Esophagus (tissue), 2 donors: ENCODE measurements at regions not wholly inside any gene's neighbourhood (a gene's known extent, or its start where the extent isn't known, plus 50 kb on each side); places are given as distances from the start of the nearest gene placed in this dataset.
"Not testable (repeated sequence)": the region's sequence is repeated elsewhere in the genome, so short reads cannot be mapped to it uniquely, and the experiment has no call there.

Source experiments
- H3K27ac ChIP-seq, 2 donors: one replicate each; pipeline ENCODE4 v1.5.1; 2013; ENCODE audit warnings: low read depth in 2 of 2, mild to moderate bottlenecking in 2 of 2, inconsistent platforms in 1 of 2, low read length in 1 of 2, moderate library complexity in 1 of 2
- H3K27me3 ChIP-seq, 2 donors: one replicate each; pipeline ENCODE4 v1.6.1; 2013; ENCODE audit warnings: low read length in 2 of 2, control low read depth in 1 of 2, mild to moderate bottlenecking in 1 of 2; ENCODE audit not compliant: insufficient read depth in 2 of 2, control insufficient read depth in 1 of 2
- H3K36me3 ChIP-seq, 2 donors: one replicate each; pipeline ENCODE4 v1.6.1; 2013; ENCODE audit warnings: low read length in 1 of 2; ENCODE audit not compliant: control insufficient read depth in 2 of 2, insufficient read depth in 2 of 2
- H3K4me1 ChIP-seq, 2 donors: one replicate each; pipeline ENCODE4 v1.6.1; 2013; ENCODE audit warnings: low read length in 1 of 2; ENCODE audit not compliant: control insufficient read depth in 2 of 2, insufficient read depth in 2 of 2
- H3K4me3 ChIP-seq, 2 donors: one replicate each; pipeline ENCODE4 v1.5.1; 2013; ENCODE audit warnings: low read length in 2 of 2, mild to moderate bottlenecking in 2 of 2, low read depth in 1 of 2, moderate library complexity in 1 of 2
- H3K9me3 ChIP-seq, 2 donors: one replicate each; pipeline ENCODE4 v1.6.1; 2013; ENCODE audit warnings: mild to moderate bottlenecking in 2 of 2, low read depth in 1 of 2, low read length in 1 of 2, moderate library complexity in 1 of 2; ENCODE audit not compliant: control insufficient read depth in 2 of 2, insufficient read depth in 1 of 2
- WGBS, 2 donors: extraction: QIAGEN DNeasy Blood & Tissue Kit; methylation state at CpG; one replicate each; pipeline ENCODE4 v1.1.7; 2013; 5-methylcytosine and 5-hydroxymethylcytosine counted together
- donor health status: healthy with polysubstance abuse.
- donor health status: Bipolar disorder and iron deficiency.

DNA sequence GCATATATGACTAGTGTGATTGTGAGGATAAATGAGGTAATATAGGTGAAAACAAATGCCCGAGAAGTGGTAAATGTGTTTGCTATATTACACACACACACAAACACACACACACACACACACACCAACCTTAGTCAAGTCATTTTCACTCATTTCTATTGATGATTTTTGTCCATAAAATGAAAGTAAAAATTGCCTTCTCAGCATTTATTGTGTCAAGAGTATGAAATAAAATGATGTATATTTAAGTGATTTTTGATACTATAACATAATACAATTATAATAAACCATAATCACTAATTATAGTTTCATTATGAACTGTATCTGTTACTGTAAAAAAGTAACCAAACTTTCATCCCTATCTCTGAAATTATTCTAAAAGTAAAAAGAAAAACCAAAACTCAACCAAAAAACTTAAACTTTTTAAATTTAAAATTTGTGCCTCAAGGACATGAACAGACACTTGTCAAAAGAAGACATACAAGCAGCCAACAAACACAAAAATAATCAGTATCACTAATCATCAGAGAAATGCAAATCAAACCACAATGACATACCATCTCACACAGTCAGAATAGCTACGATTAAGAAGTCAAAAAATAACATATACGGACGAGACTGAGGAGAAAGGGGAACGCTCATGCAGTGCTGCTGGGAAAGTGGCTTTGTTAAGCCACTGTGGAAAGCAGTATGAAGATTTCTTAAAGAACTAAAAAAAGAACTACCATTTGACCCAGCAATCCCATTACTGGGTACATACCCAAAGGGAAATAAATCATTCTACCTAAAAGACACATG, 601.0 kb downstream of the TMA16 start:
- no peaks in the 10 kb centered on the region for H3K4me1 ChIP-seq
- H3K27me3 ChIP-seq = no peaks in the 10 kb centered on the region
- no peaks in the 10 kb centered on the region for H3K9me3 ChIP-seq
- H3K27ac ChIP-seq = no peak overlapping the region
- no peak overlapping the region for H3K4me3 ChIP-seq
- no peaks in the 10 kb centered on the region for H3K36me3 ChIP-seq
- 84 to 85% methylated on average over 5 of the region's 5 CpGs for WGBS, 2 donors

DNA sequence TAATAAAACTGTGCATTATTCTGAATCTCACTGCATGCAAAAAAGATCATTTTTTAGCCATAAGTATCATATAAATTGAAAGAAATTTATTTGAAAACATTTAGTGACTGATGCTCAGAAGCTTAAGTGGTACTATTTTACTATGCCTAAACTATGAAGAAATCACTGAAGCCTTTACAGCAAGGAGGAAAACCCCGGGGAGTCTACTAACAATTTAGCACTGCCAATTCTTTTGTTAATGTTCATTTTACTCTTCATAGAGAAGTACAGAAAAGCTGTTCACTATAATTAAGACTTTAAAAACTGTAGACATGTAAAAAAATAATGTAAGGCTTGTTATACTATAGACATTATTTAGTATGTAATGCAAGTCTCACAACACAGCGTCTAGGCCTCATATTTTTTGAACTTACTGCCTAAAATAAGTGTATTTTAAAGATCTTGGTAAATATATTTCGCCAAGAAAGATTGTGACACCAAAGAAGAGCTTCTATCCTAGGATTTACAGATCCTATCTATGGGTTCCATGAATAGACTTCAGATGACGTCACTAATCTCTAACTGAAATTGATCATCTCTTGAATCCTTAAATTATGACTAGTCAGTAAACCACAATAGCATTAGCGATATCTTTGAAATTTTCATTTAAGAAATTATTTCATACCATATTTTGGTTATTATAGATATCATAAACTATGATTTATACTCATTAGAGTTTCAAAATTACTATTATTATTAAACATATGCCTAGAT, 602.5 kb downstream of the TMA16 start:
- no peak overlapping the region for H3K27ac ChIP-seq
- no peaks in the 10 kb centered on the region for H3K4me1 ChIP-seq
- H3K36me3 ChIP-seq = no peaks in the 10 kb centered on the region
- H3K4me3 ChIP-seq = no peak overlapping the region
- no peaks in the 10 kb centered on the region for H3K9me3 ChIP-seq
- 77 to 83% methylated on average over 5 of the region's 5 CpGs for WGBS, 2 donors
- no peaks in the 10 kb centered on the region for H3K27me3 ChIP-seq

DNA sequence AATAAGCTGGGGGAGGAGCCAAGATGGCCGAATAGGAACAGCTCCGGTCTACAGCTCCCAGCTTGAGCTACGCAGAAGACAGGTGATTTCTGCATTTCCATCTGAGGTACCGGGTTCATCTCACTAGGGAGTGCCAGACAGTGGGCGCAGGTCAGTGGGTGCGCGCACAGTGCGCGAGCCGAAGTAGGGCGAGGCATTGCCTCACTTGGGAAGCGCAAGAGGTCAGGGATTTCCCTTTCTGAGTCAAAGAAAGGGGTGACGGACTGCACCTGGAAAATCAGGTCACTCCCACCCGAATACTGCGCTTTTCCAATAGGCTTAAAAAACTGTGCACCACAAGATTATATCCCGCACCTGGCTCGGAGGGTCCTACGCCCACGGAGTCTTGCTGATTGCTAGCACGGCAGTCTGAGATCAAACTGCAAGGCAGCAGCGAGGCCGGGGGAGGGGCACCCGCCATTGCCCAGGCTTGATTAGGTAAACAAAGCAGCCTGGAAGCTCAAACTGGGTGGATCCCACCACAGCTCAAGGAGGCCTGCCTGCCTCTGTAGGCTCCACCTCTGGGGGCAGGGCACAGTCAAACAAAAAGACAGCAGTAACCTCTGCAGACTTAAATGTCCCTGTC, 606.4 kb downstream of the TMA16 start:
- H3K36me3 ChIP-seq, H3K4me3 ChIP-seq, H3K27me3 ChIP-seq, H3K9me3 ChIP-seq, H3K4me1 ChIP-seq, H3K27ac ChIP-seq: not testable (repeated sequence)
- 83 to 92% methylated on average over 20 to 23 of the region's 23 CpGs for WGBS, 2 donors

GRCh38 chr4:164108971-164109370, 614.5 kb downstream of the TMA16 start:
- Histone ChIP-seq H3K27me3 (no peaks in the 10 kb centered on the region), H3K9me3 (no peaks in the 10 kb centered on the region), H3K27ac (no peak overlapping the region), H3K4me1 (no peaks in the 10 kb centered on the region), H3K4me3 (no peak overlapping the region), H3K36me3 (no peaks in the 10 kb centered on the region)
- 65 to 73% methylated on average over 2 of the region's 2 CpGs for WGBS, 2 donors

DNA sequence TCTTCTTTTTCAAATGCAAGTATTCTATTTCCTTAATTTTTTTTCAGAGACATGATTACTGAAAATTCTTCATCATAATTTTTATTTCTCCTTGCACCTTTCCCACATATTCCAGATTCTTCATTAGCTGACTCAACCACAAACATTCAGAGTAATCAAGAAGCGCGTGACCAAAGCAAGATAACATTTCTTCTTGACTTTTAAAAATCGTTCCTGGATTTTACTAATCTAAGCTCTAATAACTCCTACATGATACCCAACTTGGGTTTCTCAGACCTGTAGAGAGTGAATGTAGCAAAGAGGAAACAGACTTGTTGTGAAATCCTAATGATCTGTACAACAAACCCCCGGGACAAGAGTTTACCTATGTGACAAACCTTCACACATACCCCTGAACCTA, 615.0 kb downstream of the TMA16 start:
- H3K36me3 ChIP-seq = no peaks in the 10 kb centered on the region
- no peaks in the 10 kb centered on the region for H3K9me3 ChIP-seq
- H3K27me3 ChIP-seq = no peaks in the 10 kb centered on the region
- 67 to 73% methylated on average over 4 of the region's 4 CpGs for WGBS, 2 donors
- no peak overlapping the region for H3K4me3 ChIP-seq
- H3K4me1 ChIP-seq = no peaks in the 10 kb centered on the region
- H3K27ac ChIP-seq = no peak overlapping the region

- Histone ChIP-seq H3K4me3 (no peak overlapping the region), H3K36me3 (no peaks in the 10 kb centered on the region), H3K27me3 (no peaks in the 10 kb centered on the region), H3K9me3 (no peaks in the 10 kb centered on the region), H3K27ac (no peak overlapping the region), H3K4me1 (no peaks in the 10 kb centered on the region)
- WGBS, 2 donors = 46 to 49% methylated on average over 2 of the region's 2 CpGs
These were observed 620.7 kb downstream of the TMA16 start for GRCh38 chr4:164115236-164115635.

DNA sequence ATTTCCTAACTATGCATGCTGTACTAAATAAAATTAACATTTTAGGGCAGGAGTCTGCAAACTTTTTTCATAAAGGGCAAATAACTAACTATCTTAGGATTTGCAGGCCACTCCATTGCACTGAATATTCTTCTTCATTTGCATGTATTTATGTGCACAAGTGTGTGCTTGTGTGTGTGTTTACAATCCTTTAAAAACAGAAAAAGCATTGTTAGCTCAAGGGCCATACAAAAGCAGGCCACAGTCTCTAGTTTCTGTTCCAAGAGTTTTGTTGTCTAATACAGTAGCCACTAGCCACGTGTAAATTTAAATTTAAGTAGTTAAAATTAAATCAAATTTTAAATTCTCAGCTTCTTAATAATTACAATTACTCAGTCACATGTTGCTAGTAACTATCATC, 621.8 kb downstream of the TMA16 start:
- Histone ChIP-seq H3K36me3 (no peaks in the 10 kb centered on the region), H3K4me1 (no peaks in the 10 kb centered on the region), H3K27me3 (no peaks in the 10 kb centered on the region), H3K27ac (no peak overlapping the region), H3K9me3 (no peaks in the 10 kb centered on the region), H3K4me3 (no peak overlapping the region)
- WGBS, 2 donors = 49 to 54% methylated on average over 1 of the region's 1 CpG

DNA sequence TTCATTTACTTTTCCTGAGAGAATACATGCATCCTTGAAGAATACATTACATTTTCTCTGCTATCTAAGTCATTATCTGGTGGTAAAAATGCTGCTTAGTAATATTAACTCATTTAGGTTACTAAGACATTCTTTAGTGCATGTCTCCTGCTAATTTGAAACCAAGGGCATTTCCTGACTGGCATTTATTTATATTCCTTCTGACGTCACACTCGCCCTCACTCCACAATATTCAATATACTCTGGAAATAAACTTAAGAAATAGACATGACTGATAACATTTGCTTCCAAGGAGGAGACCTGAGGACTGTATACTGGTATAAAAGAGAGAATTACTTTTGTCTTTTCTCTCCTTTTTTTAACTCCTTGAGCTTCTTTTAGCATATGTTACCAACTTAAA, 619.5 kb upstream of the SMIM31 start:
- Histone ChIP-seq H3K4me1 (no peaks in the 10 kb centered on the region), H3K9me3 (no peaks in the 10 kb centered on the region), H3K27me3 (no peaks in the 10 kb centered on the region), H3K27ac (no peak overlapping the region), H3K4me3 (no peak overlapping the region), H3K36me3 (no peaks in the 10 kb centered on the region)
- WGBS, 2 donors = 86 to 95% methylated on average over 2 of the region's 2 CpGs

DNA sequence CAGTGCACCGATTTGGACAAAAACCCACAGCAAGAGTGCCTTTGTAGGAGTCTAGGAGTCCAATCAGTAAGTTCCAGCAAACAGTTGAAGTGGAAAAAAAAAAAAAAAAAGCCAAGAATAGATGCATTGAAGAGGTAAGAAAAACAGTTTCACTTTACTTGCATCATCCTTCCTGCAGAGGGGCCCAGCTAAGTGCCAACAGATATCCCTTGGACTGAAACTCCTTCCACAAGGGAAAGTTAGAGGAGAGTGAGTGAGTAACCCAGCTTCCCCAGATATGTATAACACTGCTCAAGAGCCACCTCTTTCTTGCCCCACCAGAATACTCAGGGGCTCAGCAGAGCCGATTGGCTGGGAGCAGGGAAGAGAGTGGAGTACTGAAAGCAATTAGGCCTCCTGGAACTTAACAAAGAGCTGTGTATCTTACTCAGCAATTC, 617.7 kb upstream of the SMIM31 start:
- H3K27me3 ChIP-seq = no peaks in the 10 kb centered on the region
- no peak overlapping the region for H3K4me3 ChIP-seq
- no peaks in the 10 kb centered on the region for H3K36me3 ChIP-seq
- no peaks in the 10 kb centered on the region for H3K4me1 ChIP-seq
- no peak overlapping the region for H3K27ac ChIP-seq
- H3K9me3 ChIP-seq = no peaks in the 10 kb centered on the region
- WGBS, 2 donors = 75 to 78% methylated on average over 2 of the region's 2 CpGs
